ENCODE measurements at regions not wholly inside any gene's neighbourhood (a gene's known extent, or its start where the extent isn't known, plus 50 kb on each side); places are given as distances from the start of the nearest gene placed in this dataset.
"Not testable (repeated sequence)": the region's sequence is repeated elsewhere in the genome, so short reads cannot be mapped to it uniquely, and the experiment has no call there.

GRCh38 chr12:131499160-131499863, 211.6 kb upstream of the SFSWAP start:
- DNase-seq (ENCODE audit: low read depth in 2 of 3, low spot score in 2 of 3), result no peak

GRCh38 chr12:131499864-131500190, 211.1 kb upstream of the SFSWAP start:
- no peak for DNase-seq (ENCODE audit: low read depth in 2 of 3, low spot score in 2 of 3)

GRCh38 chr12:131500564-131500963, 210.3 kb upstream of the SFSWAP start:
- DNase-seq (ENCODE audit: low read depth in 2 of 3, low spot score in 2 of 3), result no peak

GRCh38 chr12:131505561-131505960, 205.3 kb upstream of the SFSWAP start:
- DNase-seq (ENCODE audit: low read depth in 2 of 3, low spot score in 2 of 3), result no peak

GRCh38 chr12:131506426-131506825, 204.5 kb upstream of the SFSWAP start:
- no peak for DNase-seq (ENCODE audit: low read depth in 2 of 3, low spot score in 2 of 3)

- no peak for DNase-seq (ENCODE audit: low read depth in 2 of 3, low spot score in 2 of 3)
Observed at GRCh38 chr12:131507094-131507493, 203.8 kb upstream of the SFSWAP start.

- DNase-seq (ENCODE audit: low read depth in 2 of 3, low spot score in 2 of 3), result no peak
Observed at GRCh38 chr12:131507881-131508280, 203.0 kb upstream of the SFSWAP start.

GRCh38 chr12:131509701-131510100, 201.2 kb upstream of the SFSWAP start:
- DNase-seq (ENCODE audit: low read depth in 2 of 3, low spot score in 2 of 3), result no peak

- DNase-seq (ENCODE audit: low read depth in 2 of 3, low spot score in 2 of 3), result no peak
Observed at GRCh38 chr12:131510431-131510830, 200.5 kb upstream of the SFSWAP start.

- DNase-seq (ENCODE audit: low read depth in 2 of 3, low spot score in 2 of 3), result peak in 1 of 3 experiments; percentile 13
Observed at GRCh38 chr12:131511391-131511802, 199.5 kb upstream of the SFSWAP start.

GRCh38 chr12:131511803-131512561, 198.9 kb upstream of the SFSWAP start:
- DNase-seq (ENCODE audit: low read depth in 2 of 3, low spot score in 2 of 3), result no peak

- no peak for DNase-seq (ENCODE audit: low read depth in 2 of 3, low spot score in 2 of 3)
Observed at GRCh38 chr12:131513606-131514005, 197.3 kb upstream of the SFSWAP start.

GRCh38 chr12:131520553-131520952, 190.3 kb upstream of the SFSWAP start:
- DNase-seq (ENCODE audit: low read depth in 2 of 3, low spot score in 2 of 3), result not testable (repeated sequence)

GRCh38 chr12:131521326-131521725, 189.6 kb upstream of the SFSWAP start:
- no peak for DNase-seq (ENCODE audit: low read depth in 2 of 3, low spot score in 2 of 3)

- no peak for DNase-seq (ENCODE audit: low read depth in 2 of 3, low spot score in 2 of 3)
Observed at GRCh38 chr12:131525795-131526508, 184.9 kb upstream of the SFSWAP start.

GRCh38 chr12:131527092-131527491, 183.8 kb upstream of the SFSWAP start:
- DNase-seq (ENCODE audit: low read depth in 2 of 3, low spot score in 2 of 3), result no peak

- no peak for DNase-seq (ENCODE audit: low read depth in 2 of 3, low spot score in 2 of 3)
Observed at GRCh38 chr12:131527736-131528135, 183.2 kb upstream of the SFSWAP start.

- DNase-seq (ENCODE audit: low read depth in 2 of 3, low spot score in 2 of 3), result no peak
Observed at GRCh38 chr12:131528144-131528543, 182.7 kb upstream of the SFSWAP start.

- DNase-seq (ENCODE audit: low read depth in 2 of 3, low spot score in 2 of 3), result no peak
Observed at GRCh38 chr12:131528667-131529066, 182.2 kb upstream of the SFSWAP start.

- DNase-seq (ENCODE audit: low read depth in 2 of 3, low spot score in 2 of 3), result no peak
Observed at GRCh38 chr12:131529196-131530040, 181.5 kb upstream of the SFSWAP start.

- no peak for DNase-seq (ENCODE audit: low read depth in 2 of 3, low spot score in 2 of 3)
Observed at GRCh38 chr12:131530041-131530332, 180.9 kb upstream of the SFSWAP start.

Data from activated CD8-positive, alpha-beta memory T cell treated with anti-CD3 and anti-CD28 coated beads for 48 hours (primary cell).